Transverse colon (tissue), 4 donors: ENCODE measurements at regions not wholly inside any gene's neighbourhood (a gene's known extent, or its start where the extent isn't known, plus 50 kb on each side); places are given as distances from the start of the nearest gene placed in this dataset.

Experiments
- DNase-seq: peaks from one replicate; pipeline ENCODE4 v3.0.0-alpha.2; 2019
- H3K27ac ChIP-seq, 4 donors: fragments of 200-600 bp; sonication (generic); 2 replicates each; pipeline ENCODE4 v1.5.1; 2016 to 2018; ENCODE audit warnings: inconsistent platforms in 4 of 4
- H3K27me3 ChIP-seq: fragments of 200-600 bp; sonication (generic); 2 replicates; pipeline ENCODE4 v1.5.1; 2017; ENCODE audit warnings: inconsistent platforms
- H3K36me3 ChIP-seq, 4 donors: fragments of 200-600 bp; sonication (generic); 2 replicates each; pipeline ENCODE4 v1.5.1; 2017 to 2019; ENCODE audit warnings: inconsistent platforms in 4 of 4
- H3K4me1 ChIP-seq, 4 donors: fragments of 200-600 bp; sonication (generic); 2 replicates each; pipeline ENCODE4 v1.5.1; 2017 to 2020; ENCODE audit warnings: inconsistent platforms in 4 of 4
- H3K4me3 ChIP-seq, 4 donors: fragments of 200-600 bp; sonication (generic); 1 replicate in 1 of 4; 2 replicates in 3 of 4; pipeline versions ENCODE4 v1.5.1 to v1.6.1; 2017 to 2019; ENCODE audit warnings: inconsistent platforms in 4 of 4
- H3K9me3 ChIP-seq, 2 donors: fragments of 200-600 bp; sonication (generic); 2 replicates each; pipeline ENCODE4 v1.5.1; 2017 to 2019; ENCODE audit warnings: inconsistent platforms in 2 of 2
- EP300 ChIP-seq: sonication (generic); formaldehyde crosslinking; IDR thresholded peaks from one replicate; pipeline ENCODE4 v1.6.1; 2017; ENCODE audit warnings: antibody characterized with exemption, low read depth
- POLR2A ChIP-seq: fragments of 450-650 bp; IDR thresholded peaks from one replicate; pipeline ENCODE4 v1.6.1; 2016; ENCODE audit warnings: antibody characterized with exemption, mild to moderate bottlenecking, moderate library complexity
- POLR2AphosphoS5 ChIP-seq, 3 donors: sonication (generic); formaldehyde crosslinking; IDR thresholded peaks; one replicate each; pipeline ENCODE4 v1.6.1; 2016; ENCODE audit warnings: antibody characterized with exemption in 3 of 3
- WGBS, 2 donors: methylation state at CpG; one replicate each; pipeline ENCODE4 v1.1.5; 2018; ENCODE audit warnings: low coverage in 1 of 2; 5-methylcytosine and 5-hydroxymethylcytosine counted together
- in situ Hi-C, 4 donors: fragments of 200-750 bp; cut with MboI; loops; one replicate each; pipeline versions ENCODE4 v1.15.0 to v1.15.1; 2017; ENCODE audit warnings: low sequenced_read_pairs in 3 of 4, low pct_ligation_motif_present in 1 of 4, low pct_unique_long_range_greater_than_20kb in 1 of 4
- intact Hi-C: fragments of 100-400 bp; cut with DNase I; formaldehyde crosslinking; loops from one replicate; pipeline ENCODE4 v1.15.1; 2023; ENCODE audit warnings: low total_unique reads
- TF ChIP-seq, protein P1 (sequence below), 5 experiments: fragments of 200-600 bp in 3 of 5; fragments of 450-650 bp in 2 of 5; sonication (generic) in 3 of 5; IDR thresholded peaks; 1 replicate in 2 of 5; 2 replicates in 3 of 5; pipeline ENCODE4 v1.5.1; 2016 to 2017; ENCODE audit warnings: antibody characterized with exemption in 5 of 5, inconsistent platforms in 3 of 5, mild to moderate bottlenecking in 2 of 5, moderate library complexity in 1 of 5

DNA sequence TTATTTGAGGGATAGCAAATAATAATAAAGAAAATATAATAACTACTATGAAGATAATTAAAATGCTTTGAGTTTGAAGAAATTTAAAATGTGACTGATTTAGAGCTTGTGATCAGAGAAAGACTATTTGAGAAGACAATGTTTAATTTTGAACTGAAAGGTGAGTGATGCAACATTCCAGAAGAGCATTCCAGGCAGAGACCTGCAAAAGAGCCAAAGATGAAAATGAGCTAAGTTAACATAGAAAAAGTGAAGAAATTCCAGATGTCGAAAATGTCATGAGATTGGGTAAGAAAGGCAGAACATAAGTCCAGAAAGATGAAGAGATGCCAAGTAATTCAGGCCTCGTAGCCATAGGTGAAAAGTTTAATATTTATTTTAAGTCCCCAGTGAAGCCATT lies 215.8 kb downstream of the FSIP2 start:
- Histone ChIP-seq H3K9me3 (peaks cover 0 to 4% of the 10 kb centered on the region in 2 donors), H3K4me1 (no peaks in the 10 kb centered on the region), H3K27me3 (no peaks in the 10 kb centered on the region), H3K4me3 (no peak overlapping the region), H3K27ac (no peak overlapping the region), H3K36me3 (no peaks in the 10 kb centered on the region)
- no peak for TF ChIP-seq EP300
- TF ChIP-seq POLR2AphosphoS5 (IDR thresholded peaks at IDR 0.05) = no peak
- TF ChIP-seq, protein P1, sequence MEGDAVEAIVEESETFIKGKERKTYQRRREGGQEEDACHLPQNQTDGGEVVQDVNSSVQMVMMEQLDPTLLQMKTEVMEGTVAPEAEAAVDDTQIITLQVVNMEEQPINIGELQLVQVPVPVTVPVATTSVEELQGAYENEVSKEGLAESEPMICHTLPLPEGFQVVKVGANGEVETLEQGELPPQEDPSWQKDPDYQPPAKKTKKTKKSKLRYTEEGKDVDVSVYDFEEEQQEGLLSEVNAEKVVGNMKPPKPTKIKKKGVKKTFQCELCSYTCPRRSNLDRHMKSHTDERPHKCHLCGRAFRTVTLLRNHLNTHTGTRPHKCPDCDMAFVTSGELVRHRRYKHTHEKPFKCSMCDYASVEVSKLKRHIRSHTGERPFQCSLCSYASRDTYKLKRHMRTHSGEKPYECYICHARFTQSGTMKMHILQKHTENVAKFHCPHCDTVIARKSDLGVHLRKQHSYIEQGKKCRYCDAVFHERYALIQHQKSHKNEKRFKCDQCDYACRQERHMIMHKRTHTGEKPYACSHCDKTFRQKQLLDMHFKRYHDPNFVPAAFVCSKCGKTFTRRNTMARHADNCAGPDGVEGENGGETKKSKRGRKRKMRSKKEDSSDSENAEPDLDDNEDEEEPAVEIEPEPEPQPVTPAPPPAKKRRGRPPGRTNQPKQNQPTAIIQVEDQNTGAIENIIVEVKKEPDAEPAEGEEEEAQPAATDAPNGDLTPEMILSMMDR (IDR thresholded peaks at IDR 0.05) = no peak
- no peak for TF ChIP-seq POLR2A
- in situ Hi-C loops = no loop called here
- 67 to 71% methylated on average over 2 of the region's 2 CpGs for WGBS, 2 donors
- intact Hi-C loops = loop anchor here (5.0 kb wide), 1 partner anchor 1972 kb away; no protein-coding TSS in a partner anchor
- DNase-seq = no peak

DNA sequence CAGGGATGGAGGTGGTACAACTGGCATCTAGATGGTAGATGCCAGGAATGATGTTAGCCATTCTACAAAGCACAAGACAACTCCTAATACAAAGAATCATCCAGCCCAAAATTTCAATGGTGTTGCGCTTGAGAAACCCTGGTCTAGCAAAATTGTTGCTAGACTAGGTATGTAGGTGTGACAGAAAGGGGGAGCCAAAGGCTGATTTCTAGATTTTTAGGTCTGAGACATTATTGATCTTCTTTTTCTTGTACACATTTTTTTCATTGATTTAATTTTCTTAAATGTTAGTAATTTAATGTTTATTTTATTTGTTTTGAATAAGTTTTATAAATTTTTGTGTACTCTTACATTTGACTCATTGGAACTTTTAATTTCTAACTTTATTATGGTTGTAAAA lies 216.4 kb downstream of the FSIP2 start:
- in situ Hi-C loops (no loop called here), intact Hi-C loops (no loop called here)
- Histone ChIP-seq H3K4me1 (no peaks in the 10 kb centered on the region), H3K4me3 (no peak overlapping the region), H3K27ac (no peak overlapping the region), H3K36me3 (no peaks in the 10 kb centered on the region), H3K9me3 (peaks cover 0 to 4% of the 10 kb centered on the region in 2 donors), H3K27me3 (no peaks in the 10 kb centered on the region)
- no peak for TF ChIP-seq EP300
- TF ChIP-seq POLR2A = no peak
- TF ChIP-seq POLR2AphosphoS5 (IDR thresholded peaks at IDR 0.05) = no peak
- TF ChIP-seq, protein P1 (IDR thresholded peaks at IDR 0.05) = no peak
- WGBS, 2 donors = 88% methylated on average over 1 of the region's 1 CpG; no CpG with 5 or more reads in 1 of the 2 donors
- no peak for DNase-seq

DNA sequence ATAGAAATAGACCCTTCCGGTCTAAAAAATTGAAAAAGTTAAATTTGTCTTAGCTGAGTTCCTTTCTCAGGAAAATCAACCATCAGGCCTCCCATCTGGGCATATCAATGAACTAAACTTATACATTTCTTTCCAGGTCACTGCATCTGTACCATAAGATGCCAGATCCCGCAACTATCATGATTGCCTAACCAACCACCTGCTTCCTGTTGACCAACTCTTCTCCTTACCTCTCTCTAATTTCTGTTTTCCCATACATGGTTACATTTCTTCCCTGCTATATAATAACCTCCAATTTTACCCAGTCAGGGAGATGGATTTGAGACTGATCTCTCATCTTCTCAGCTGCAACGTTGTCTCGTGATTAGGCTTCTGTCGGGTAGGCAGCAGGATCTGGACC lies 228.7 kb downstream of the FSIP2 start:
- TF ChIP-seq POLR2AphosphoS5 (IDR thresholded peaks at IDR 0.05) (no peak), EP300 (no peak), POLR2A (no peak)
- TF ChIP-seq, protein P1 (IDR thresholded peaks at IDR 0.05) = no peak
- no peak for DNase-seq
- WGBS, 2 donors = 90 to 91% methylated on average over 5 of the region's 5 CpGs
- in situ Hi-C loops = no loop called here
- Histone ChIP-seq H3K9me3 (peaks cover 0 to 5% of the 10 kb centered on the region in 2 donors), H3K36me3 (no peaks in the 10 kb centered on the region), H3K27ac (no peak overlapping the region), H3K4me3 (no peak overlapping the region), H3K27me3 (no peaks in the 10 kb centered on the region), H3K4me1 (peaks cover 0 to 14% (median 6%) of the 10 kb centered on the region in 4 donors)
- intact Hi-C loops = no loop called here

DNA sequence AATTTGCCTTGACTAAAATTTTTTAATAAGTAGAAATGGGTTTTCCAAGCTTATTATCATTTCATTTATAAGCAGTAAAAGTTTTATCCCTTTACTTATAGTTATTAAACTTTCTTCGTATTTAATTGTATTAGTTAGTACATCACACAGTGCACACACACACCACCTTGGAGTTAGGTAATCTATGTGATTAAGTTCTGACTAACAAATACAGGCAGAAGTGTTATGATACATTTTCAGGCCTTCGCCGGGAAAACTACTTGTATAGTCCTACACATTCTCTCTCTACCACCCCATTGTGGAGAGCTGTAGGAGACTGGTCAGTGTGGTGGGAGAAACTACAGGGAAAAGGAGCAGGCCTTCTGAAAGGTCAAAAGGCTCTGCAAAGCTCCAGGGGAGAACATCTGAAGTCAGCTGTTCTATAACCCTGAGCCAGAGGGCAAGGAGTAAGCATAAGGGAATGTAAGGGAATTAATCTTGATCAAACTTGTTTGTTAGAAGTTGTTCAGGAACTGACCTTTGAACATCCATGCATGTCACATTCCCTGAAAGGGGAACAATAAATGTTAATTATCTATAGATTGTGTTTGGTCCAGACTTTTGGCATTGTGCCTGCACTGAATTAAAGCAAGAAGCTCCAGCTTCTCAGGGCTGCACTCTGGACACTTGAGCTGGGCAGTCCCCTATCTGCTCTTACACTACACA lies 231.7 kb downstream of the FSIP2 start:
- no peak for TF ChIP-seq EP300
- TF ChIP-seq POLR2A = no peak
- peak in 2 of 3 donors; percentile 24 to 52 for TF ChIP-seq POLR2AphosphoS5 (IDR thresholded peaks at IDR 0.05)
- H3K4me1 ChIP-seq = peaks cover 0 to 14% (median 6%) of the 10 kb centered on the region in 4 donors
- WGBS, 2 donors = 50 to 55% methylated on average over 1 to 3 of the region's 3 CpGs
- peak; percentile 56 for DNase-seq
- peaks cover 0 to 7% of the 10 kb centered on the region in 2 donors for H3K9me3 ChIP-seq
- intact Hi-C loops (no loop called here), in situ Hi-C loops (no loop called here)
- H3K4me3 ChIP-seq = no peak overlapping the region
- no peaks in the 10 kb centered on the region for H3K27me3 ChIP-seq
- H3K36me3 ChIP-seq = no peaks in the 10 kb centered on the region
- H3K27ac ChIP-seq = peak overlapping the region; percentile 33 to 80 (median 62)
